K562 (cell line): ENCODE measurements at regions not wholly inside any gene's neighbourhood (a gene's known extent, or its start where the extent isn't known, plus 50 kb on each side); places are given as distances from the start of the nearest gene placed in this dataset.

Experiments
- ATAC-seq: fragments of 200-7000 bp; cut with Tn5 transposase; 3 replicates; pipeline ENCODE4 v1.9.1; 2020; ENCODE audit warnings: moderate library complexity
- BruUV-seq: library from RNA; stranded (reverse); fragments of 400-500 nt; replicated peaks from 2 replicates; lab custom pipeline; 2021; lab: Mats Ljungman, UMichigan
- CTCF ChIA-PET: fragments of 300-600 bp; formaldehyde crosslinking; extraction: SDS; loops from one replicate; lab custom pipeline; 2021; ENCODE audit warnings: low intra/inter-chr PET ratio; lab: Yijun Ruan, JAX
- POLR2A ChIA-PET: fragments of 300-600, 350-650 bp; sonication (Branson Sonifier 250); formaldehyde crosslinking; extraction: SDS; loops from one replicate; lab custom pipeline; 2021; ENCODE audit warnings: antibody characterized with exemption, inconsistent platforms; lab: Yijun Ruan, JAX
- DNase-seq, 4 experiments: peaks; one replicate each; pipeline versions ENCODE4 v3.0.0 to v3.0.0-alpha.2; 2011 to 2018; ENCODE audit warnings: low spot score in 3 of 4, mixed read lengths in 3 of 4; ENCODE audit errors: extremely low read depth in 1 of 4
- FAIRE-seq: peaks from 2 replicates; lab custom pipeline; 2011; peaks lifted over from hg19 to GRCh38; lab: Jason Lieb, UNC
- H2AFZ ChIP-seq: 2 replicates; pipeline ENCODE4 v1.6.0; 2011; ENCODE audit warnings: low read depth, low read length, control low read depth, inconsistent platforms
- H3K27ac ChIP-seq: fragments of 200-600 bp; 3 replicates; pipeline ENCODE4 v1.8.0; 2011; ENCODE audit warnings: low read depth, mild to moderate bottlenecking, control low read depth, inconsistent platforms, low read length, moderate library complexity, mixed read lengths; ENCODE audit errors: extremely low read depth
- H3K27me3 ChIP-seq, 2 experiments: fragments of 300-600 bp in 1 of 2; 2 replicates in 1 of 2; 3 replicates in 1 of 2; pipeline versions ENCODE4 v1.6.0 to v1.8.0; 2011; ENCODE audit warnings: inconsistent platforms in 2 of 2, low read length in 2 of 2, mild to moderate bottlenecking in 1 of 2, mixed read lengths in 1 of 2, moderate library complexity in 1 of 2; ENCODE audit not compliant: control insufficient read depth in 2 of 2, insufficient read depth in 2 of 2
- H3K36me3 ChIP-seq: fragments of 300-600 bp; 3 replicates; pipeline ENCODE4 v1.8.0; 2011; ENCODE audit warnings: mild to moderate bottlenecking, low read length, inconsistent platforms; ENCODE audit not compliant: control insufficient read depth, insufficient read depth
- H3K4me1 ChIP-seq, 2 experiments: fragments of 200-600 bp in 1 of 2; replicated peaks in 1 of 2; 2 replicates in 1 of 2; 3 replicates in 1 of 2; pipeline versions ENCODE4 v1.5.1 to v1.8.0; 2011; ENCODE audit warnings: inconsistent platforms in 2 of 2, low read length in 2 of 2, mild to moderate bottlenecking in 1 of 2, mixed read lengths in 1 of 2, moderate library complexity in 1 of 2; ENCODE audit not compliant: control insufficient read depth in 2 of 2, insufficient read depth in 2 of 2
- H3K4me2 ChIP-seq: 2 replicates; pipeline ENCODE4 v1.6.1; 2011; ENCODE audit warnings: low read length, control low read depth, inconsistent platforms, mixed read lengths; ENCODE audit not compliant: insufficient read depth
- H3K4me3 ChIP-seq: fragments of 200-600 bp; sonication (generic), shearing (Covaris generic); 2 replicates; pipeline ENCODE4 v1.5.1; 2016; ENCODE audit warnings: control low read depth, inconsistent platforms
- H3K79me2 ChIP-seq: fragments of 200-600 bp; 3 replicates; pipeline ENCODE4 v1.8.0; 2011; ENCODE audit warnings: low read length, inconsistent platforms; ENCODE audit not compliant: control insufficient read depth, insufficient read depth
- H3K9ac ChIP-seq, 2 experiments: 2 replicates each; pipeline versions ENCODE4 v1.6.0 to v1.6.1; 2011; ENCODE audit warnings: low read depth in 2 of 2, low read length in 2 of 2, control low read depth in 1 of 2, inconsistent platforms in 1 of 2, mild to moderate bottlenecking in 1 of 2, mixed read lengths in 1 of 2; ENCODE audit not compliant: insufficient read depth in 1 of 2
- H3K9me1 ChIP-seq: one replicate; pipeline ENCODE4 v1.6.0; 2011; ENCODE audit warnings: inconsistent platforms, mild to moderate bottlenecking, low read length, moderate library complexity; ENCODE audit not compliant: control insufficient read depth, insufficient read depth
- H3K9me3 ChIP-seq: replicated peaks from 2 replicates; pipeline ENCODE4 v1.5.1; 2011; ENCODE audit warnings: low read depth, low read length, inconsistent platforms; ENCODE audit not compliant: control insufficient read depth, insufficient read depth
- H4K20me1 ChIP-seq: replicated peaks from 2 replicates; pipeline ENCODE4 v1.6.1; 2011; ENCODE audit warnings: low read length, inconsistent platforms, mixed read lengths; ENCODE audit not compliant: control insufficient read depth, insufficient read depth
- ARID1B ChIP-seq: fragments of 450-650 bp; IDR thresholded peaks from 2 replicates; pipeline ENCODE4 v1.6.1; 2016; ENCODE audit warnings: antibody characterized with exemption, mild to moderate bottlenecking, inconsistent platforms
- CBFA2T2 ChIP-seq: fragments of 450-650 bp; conservative IDR thresholded peaks from 2 replicates; pipeline ENCODE4 v1.6.1; 2017; ENCODE audit warnings: mild to moderate bottlenecking
- CBFA2T3 ChIP-seq: fragments of 450-650 bp; IDR thresholded peaks from 2 replicates; pipeline ENCODE4 v1.6.1; 2017
- CREB5 ChIP-seq: fragments of 250-450 bp; sonication (Bioruptor Pico); IDR thresholded peaks from 2 replicates; pipeline ENCODE4 v1.5.0; 2020; ENCODE audit warnings: mild to moderate bottlenecking
- FOSL1 ChIP-seq: fragments of 200-800 bp; sonication (Bioruptor generic); conservative IDR thresholded peaks from 2 replicates; pipeline ENCODE4 v1.6.1; 2016; ENCODE audit warnings: missing genetic modification characterization, missing compliant biosample characterization
- GATA2 ChIP-seq: sonication (generic); formaldehyde crosslinking; IDR thresholded peaks from 2 replicates; pipeline ENCODE4 v1.4.0; 2020; ENCODE audit warnings: mild to moderate bottlenecking, missing genetic modification reagents
- NCOR1 ChIP-seq: fragments of 450-650 bp; IDR thresholded peaks from 2 replicates; pipeline ENCODE4 v1.6.1; 2016; ENCODE audit warnings: mild to moderate bottlenecking, moderate library complexity
- POU5F1 ChIP-seq: fragments of 150-350 bp; IDR thresholded peaks from 2 replicates; pipeline ENCODE4 v1.6.1; 2014; ENCODE audit warnings: borderline replicate concordance, low read length, low read depth, mild to moderate bottlenecking; ENCODE audit not compliant: partially characterized antibody
- RHOXF2B ChIP-seq: fragments of 250-450 bp; sonication (Bioruptor Pico); conservative IDR thresholded peaks from 2 replicates; pipeline ENCODE4 v1.5.1; 2021
- SMAD4 ChIP-seq: fragments of 250-450 bp; sonication (Bioruptor Pico); conservative IDR thresholded peaks from 2 replicates; pipeline ENCODE4 v1.8.0; 2021; ENCODE audit warnings: inconsistent platforms, mild to moderate bottlenecking, moderate library complexity
- TAF9B ChIP-seq: fragments of 450-650 bp; IDR thresholded peaks from 2 replicates; pipeline ENCODE4 v1.6.1; 2018; ENCODE audit warnings: mild to moderate bottlenecking; ENCODE audit not compliant: partially characterized antibody
- TAL1 ChIP-seq: fragments of 450-650 bp; IDR thresholded peaks from 2 replicates; pipeline ENCODE4 v1.6.1; 2016; ENCODE audit warnings: mild to moderate bottlenecking
- TCF3 ChIP-seq: sonication (generic); formaldehyde crosslinking; IDR thresholded peaks from 2 replicates; pipeline ENCODE4 v1.4.0; 2020; ENCODE audit warnings: mild to moderate bottlenecking, missing genetic modification reagents
- ZBTB8A ChIP-seq: fragments of 450-650 bp; IDR thresholded peaks from 2 replicates; pipeline ENCODE4 v1.6.1; 2018; ENCODE audit warnings: mild to moderate bottlenecking, moderate library complexity; ENCODE audit not compliant: partially characterized antibody
- ZNF217 ChIP-seq: sonication (generic); formaldehyde crosslinking; IDR thresholded peaks from 2 replicates; pipeline ENCODE4 v1.8.0; 2022; ENCODE audit warnings: mild to moderate bottlenecking, missing genetic modification reagents
- ZNF232 ChIP-seq: sonication (generic); formaldehyde crosslinking; IDR thresholded peaks from 2 replicates; pipeline ENCODE4 v1.8.0; 2022; ENCODE audit warnings: mild to moderate bottlenecking, missing genetic modification reagents
- WGBS: fragments of 100-300 bp; shearing (Covaris generic); methylation state at CpG from one replicate; pipeline ENCODE4 v1.1.6; 2016; ENCODE audit warnings: low coverage, mixed read lengths; ENCODE audit not compliant: insufficient coverage; ENCODE audit errors: missing lambda C conversion rate; 5-methylcytosine and 5-hydroxymethylcytosine counted together
- in situ Hi-C: fragments of 300-500 bp; cut with MboI; formaldehyde crosslinking; loops from 4 replicates; pipeline ENCODE4 v1.15.0; 2018; ENCODE audit warnings: inconsistent platforms, mixed read lengths
- intact Hi-C: fragments of 100-400 bp; cut with micrococcal nuclease; formaldehyde crosslinking; loops from 2 replicates; pipeline ENCODE4 v1.14.2; 2022

DNA sequence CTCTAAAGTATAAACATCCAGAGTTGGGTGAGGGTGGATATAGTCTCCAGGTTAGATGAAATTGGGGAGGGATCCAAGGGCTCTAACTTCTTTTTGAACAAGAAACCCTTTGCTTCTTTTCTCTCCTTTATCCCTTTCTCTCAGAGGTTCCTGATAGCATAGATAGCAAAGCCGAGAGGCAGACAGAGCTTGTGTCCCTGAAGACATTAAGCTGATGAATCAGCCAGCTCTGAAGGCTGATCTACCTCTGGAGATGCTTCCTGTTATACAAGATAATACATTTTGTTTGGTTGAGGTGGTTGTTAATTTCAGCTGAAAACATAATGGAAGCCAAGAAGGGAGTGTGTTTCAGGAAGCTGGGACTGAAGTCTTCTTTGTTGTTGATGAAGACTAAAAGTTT is 193.2 kb downstream of the PDCD6IP start:
- peak; percentile 70 for FAIRE-seq
- ATAC-seq = peak; percentile 67

More for the DNA sequence above, 193.2 kb downstream of the PDCD6IP start:
- no peaks in the 10 kb centered on the region for H3K79me2 ChIP-seq
- H3K4me1 ChIP-seq = peaks cover 0 to 4% of the 10 kb centered on the region in 2 experiments; a peak in 3 of 5 replicates
- CTCF ChIA-PET = no interaction called here
- no peaks in the 10 kb centered on the region for H3K27me3 ChIP-seq
- H4K20me1 ChIP-seq = no peaks in the 10 kb centered on the region; the same call in 1 of the 2 replicates
- H3K27ac ChIP-seq = no peak overlapping the region
- peak in 2 of 4 experiments; percentile 46 to 49 for DNase-seq
- no TSS peak for BruUV-seq
- H3K9me1 ChIP-seq = no peaks in the 10 kb centered on the region
- no peak overlapping the region for H3K4me3 ChIP-seq
- no peak overlapping the region for H3K9ac ChIP-seq
- WGBS = 0% methylated on average over 1 of the region's 1 CpG
- intact Hi-C loops (no loop called here), in situ Hi-C loops (no loop called here)
- H2AFZ ChIP-seq = no peak overlapping the region
- H3K36me3 ChIP-seq = no peaks in the 10 kb centered on the region
- H3K4me2 ChIP-seq = no peak overlapping the region
- TF ChIP-seq CBFA2T3 = peak; percentile 66
- peak; percentile 44 for TF ChIP-seq CBFA2T2
- TF ChIP-seq ZNF217 (CRISPR knock-in tag) = no peak
- TF ChIP-seq ARID1B = peak; percentile 34; the same call in 1 of the 2 replicates
- TF ChIP-seq SMAD4 = 0 out of 2 replicates have a peak, but pooled peaks have one; percentile 20
- no peak for TF ChIP-seq POU5F1
- 0 out of 2 replicates have a peak, but pooled peaks have one; percentile 25 for TF ChIP-seq TAL1
- TF ChIP-seq FOSL1 (tag) = peak; percentile 63
- TF ChIP-seq ZBTB8A = no peak
- no peak for TF ChIP-seq CREB5
- TF ChIP-seq NCOR1 = 0 out of 2 replicates have a peak, but pooled peaks have one; percentile 8
- no peak for TF ChIP-seq RHOXF2B (CRISPR knock-in tag)
- peak; percentile 67 for TF ChIP-seq TCF3
- TF ChIP-seq GATA2 (CRISPR knock-in tag) = peak; percentile 27; the same call in 1 of the 2 replicates
- TF ChIP-seq TAF9B = no peak
- no peak for TF ChIP-seq ZNF232 (CRISPR knock-in tag)
- POLR2A ChIA-PET = interaction anchor here (0.7 to 1.3 kb wide), 3 partner anchors 11 to 16 kb away, joined by 3 to 5 read pairs (median 3); no protein-coding TSS in a partner anchor
- no peaks in the 10 kb centered on the region; the same call in none of the 2 replicates for H3K9me3 ChIP-seq
